Activated naive CD4-positive, alpha-beta T cell treated with anti-CD3 and anti-CD28 coated beads, Interleukin-2, amount 50 U/mL, for 16 hours (primary cell): ENCODE measurements at regions not wholly inside any gene's neighbourhood (a gene's known extent, or its start where the extent isn't known, plus 50 kb on each side); places are given as distances from the start of the nearest gene placed in this dataset.
"Not testable (repeated sequence)": the region's sequence is repeated elsewhere in the genome, so short reads cannot be mapped to it uniquely, and the experiment has no call there.

Experiments
- DNase-seq: peaks from one replicate; pipeline ENCODE4 v3.0.0-alpha.2; 2020

- DNase-seq: no peak
Measured at GRCh38 chrX:9271789-9272525, 192.9 kb upstream of the TBL1X start.

- DNase-seq: no peak
Measured at GRCh38 chrX:9273744-9274143, 191.1 kb upstream of the TBL1X start.

DNA sequence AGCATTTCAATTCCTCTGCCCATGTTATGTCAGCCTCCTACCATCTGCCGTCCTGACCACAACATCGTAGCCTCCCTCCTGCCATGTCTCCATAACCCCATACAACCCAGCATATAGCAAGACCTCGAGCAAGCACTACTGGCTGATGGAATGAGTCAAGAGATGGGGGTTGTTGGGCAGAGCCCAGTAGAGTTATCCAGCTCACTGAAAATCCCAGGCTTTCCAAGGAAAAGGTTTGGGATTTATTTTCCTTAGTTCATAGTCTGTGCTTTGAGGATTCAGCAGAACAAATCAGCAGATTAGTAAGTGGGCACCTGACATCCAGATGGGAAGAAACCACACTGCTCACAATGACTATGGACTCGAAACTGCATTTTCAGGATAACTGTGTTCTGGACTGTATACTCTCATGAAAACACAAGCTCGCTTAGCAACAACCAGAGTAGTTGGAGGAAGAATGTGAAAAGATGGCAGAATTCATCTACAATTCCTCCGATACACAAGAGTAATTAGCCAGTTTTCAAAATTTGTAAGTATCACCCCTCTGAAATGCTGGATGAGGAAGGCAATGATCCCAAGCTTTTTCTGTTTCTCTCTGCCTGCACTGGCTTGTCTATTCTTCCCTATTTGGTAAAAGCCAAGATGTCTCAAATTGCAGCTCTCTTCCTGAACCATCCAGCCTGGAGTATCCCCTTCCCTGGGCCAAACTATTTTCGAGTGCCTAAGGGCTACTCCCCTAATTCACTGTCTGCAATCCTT is 186.2 kb upstream of the TBL1X start:
- DNase-seq: no peak

DNA sequence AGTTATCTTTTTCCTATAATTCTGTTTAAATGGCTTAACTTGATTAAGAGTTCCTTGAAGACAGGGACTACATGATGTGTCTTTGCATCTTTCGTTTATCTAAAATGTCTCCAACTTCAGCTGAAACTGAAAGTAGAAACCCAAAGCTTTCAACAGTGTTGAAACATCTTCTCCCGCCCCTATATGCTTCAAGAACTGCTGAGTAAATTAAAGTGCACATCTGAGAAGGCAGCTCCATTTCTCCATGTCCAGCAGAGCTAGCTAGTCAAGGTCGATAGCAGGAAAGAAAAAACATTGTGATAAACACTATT is 185.7 kb upstream of the TBL1X start:
- no peak for DNase-seq

DNA sequence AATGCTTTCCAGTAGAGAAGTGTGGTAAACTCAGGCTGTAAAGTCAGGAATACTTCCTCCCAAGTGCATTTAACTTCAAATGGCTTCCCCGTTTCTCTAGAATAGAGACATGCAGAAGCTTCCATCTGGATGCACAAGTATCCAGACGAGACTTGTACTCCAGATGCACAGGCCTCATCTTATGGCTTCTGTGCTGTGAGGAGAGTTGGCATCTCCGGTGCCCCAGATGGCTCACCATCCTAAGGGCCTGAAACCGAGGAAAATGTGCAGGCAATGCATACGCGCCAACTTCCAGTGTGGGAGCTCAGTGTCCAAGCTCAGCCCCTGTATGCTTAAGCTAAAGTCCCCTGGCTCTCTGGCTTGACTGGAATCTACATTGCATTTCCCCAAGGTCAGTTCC is 184.0 kb upstream of the TBL1X start:
- no peak for DNase-seq

DNA sequence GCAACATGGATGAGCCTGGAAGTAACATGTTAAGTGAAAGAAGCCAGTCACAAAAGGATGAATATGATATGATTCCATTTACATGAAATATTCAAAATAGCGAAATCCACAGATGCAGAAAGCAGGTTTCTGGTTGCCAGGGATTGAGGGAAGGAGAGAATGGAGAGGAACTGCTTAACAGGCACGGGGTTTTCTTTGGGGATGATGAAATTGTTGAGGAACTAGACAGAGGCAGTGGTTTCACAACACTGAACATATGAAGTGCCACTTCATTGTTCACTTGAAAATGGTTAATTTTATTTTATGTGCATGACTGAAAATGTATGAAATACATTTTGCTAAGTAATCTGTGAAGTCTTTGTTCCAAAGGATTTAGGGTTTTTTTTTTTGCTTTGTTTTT is 182.5 kb upstream of the TBL1X start:
- no peak for DNase-seq

- peak; percentile 73 for DNase-seq
Measured at GRCh38 chrX:9285342-9285771, 179.5 kb upstream of the TBL1X start.

GRCh38 chrX:9286234-9286633 is 178.6 kb upstream of the TBL1X start:
- DNase-seq: no peak

DNA sequence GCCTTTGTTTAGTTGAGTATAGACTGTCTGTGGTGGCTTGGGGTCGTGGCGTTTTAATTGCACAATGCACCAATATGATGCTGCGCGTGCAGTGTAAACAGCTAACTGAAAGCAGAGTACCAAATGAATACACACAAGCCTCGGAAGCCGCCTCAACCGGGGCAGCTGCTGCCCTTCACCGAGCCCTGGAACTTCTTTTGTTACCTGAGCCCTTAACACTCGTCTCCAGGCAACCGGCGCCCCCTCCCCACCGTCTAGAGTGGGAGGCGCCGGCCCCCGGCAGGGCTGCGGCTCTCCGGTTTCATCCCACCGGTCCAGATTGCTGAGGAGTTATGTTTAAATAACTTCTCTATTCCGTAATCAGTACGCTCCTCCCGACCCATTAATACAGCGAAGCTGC is 173.2 kb upstream of the TBL1X start:
- no peak for DNase-seq

GRCh38 chrX:9293051-9293496 is 171.8 kb upstream of the TBL1X start:
- no peak for DNase-seq

DNA sequence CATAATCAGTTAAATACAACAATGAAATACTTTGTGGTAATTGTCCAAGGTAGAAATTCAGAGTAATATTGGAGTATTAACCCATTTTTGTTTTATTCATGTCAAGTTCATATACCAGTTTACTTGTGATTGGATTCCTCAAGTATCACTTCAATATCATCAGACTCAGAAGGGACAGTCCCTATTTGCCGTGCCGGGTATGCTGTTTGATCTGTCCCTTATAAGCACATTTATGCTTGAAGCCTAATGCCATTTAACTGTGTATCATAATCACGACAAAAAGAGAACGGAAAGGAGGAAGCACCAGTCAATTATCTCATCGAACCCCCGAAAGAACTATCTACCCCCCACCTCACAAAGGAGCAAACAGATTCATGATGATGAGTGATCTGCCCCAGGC is 171.0 kb upstream of the TBL1X start:
- no peak for DNase-seq

DNA sequence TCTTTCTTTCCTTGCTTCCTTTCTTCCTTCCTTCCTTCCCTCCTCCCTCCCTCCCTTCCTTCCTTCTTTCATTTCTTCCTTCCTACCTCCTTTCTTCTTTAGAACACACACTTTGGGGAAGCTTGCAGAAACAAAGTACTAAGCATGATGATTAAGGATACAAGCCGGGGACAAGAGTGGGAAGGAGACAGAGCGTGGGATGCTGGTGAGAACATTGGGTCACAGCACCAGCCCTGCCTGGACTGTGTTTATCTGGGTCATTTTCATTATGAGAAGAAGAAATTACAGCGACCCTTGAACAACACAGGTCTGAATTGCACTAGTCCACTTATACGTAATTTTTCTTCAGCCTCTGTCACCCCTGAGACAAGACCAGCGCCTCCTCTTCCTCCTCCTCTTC is 169.3 kb upstream of the TBL1X start:
- no peak for DNase-seq

GRCh38 chrX:9298221-9298620 is 166.6 kb upstream of the TBL1X start:
- no peak for DNase-seq

DNA sequence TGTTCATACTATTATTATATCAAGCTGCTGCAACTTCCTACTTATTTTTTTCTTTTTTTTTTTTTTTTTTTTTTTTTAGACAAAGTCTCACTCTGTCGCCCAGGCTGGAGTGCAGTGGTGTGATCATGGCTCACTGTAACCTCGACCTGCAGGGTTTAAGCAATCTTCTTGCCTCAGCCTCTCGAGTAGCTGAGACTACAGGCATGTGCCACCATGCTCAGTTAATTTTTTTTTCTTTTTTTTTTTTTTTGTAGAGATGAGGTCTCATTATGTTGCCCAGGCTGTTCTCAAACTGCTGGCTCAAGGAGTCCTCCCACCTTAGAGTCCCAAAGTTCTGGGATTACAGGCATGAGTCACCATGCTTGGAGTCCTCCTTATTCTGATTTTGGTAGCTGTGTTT is 165.2 kb upstream of the TBL1X start:
- not testable (repeated sequence) for DNase-seq

GRCh38 chrX:9301836-9302235 is 163.0 kb upstream of the TBL1X start:
- DNase-seq: no peak

DNA sequence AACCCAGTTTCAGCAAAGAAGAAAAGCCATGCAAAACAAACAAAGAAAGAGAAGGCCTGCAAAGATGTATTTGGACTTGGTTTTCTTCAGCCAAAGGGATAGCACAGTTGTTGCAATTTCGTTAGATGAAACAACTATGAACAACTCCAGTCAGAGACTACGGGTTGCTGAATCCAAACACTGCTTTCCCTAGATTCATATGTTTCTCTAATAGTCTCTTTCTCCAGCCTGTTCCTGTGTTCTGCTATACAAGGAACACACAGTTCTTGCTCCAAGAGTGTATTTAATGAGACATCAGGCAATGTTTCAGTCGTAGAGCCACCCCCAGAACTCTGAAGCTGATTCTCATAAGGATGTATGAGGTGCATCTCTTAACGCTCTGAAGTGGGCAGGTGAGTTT is 162.5 kb upstream of the TBL1X start:
- no peak for DNase-seq

- DNase-seq: no peak
Measured at GRCh38 chrX:9308426-9308825, 156.4 kb upstream of the TBL1X start.

DNA sequence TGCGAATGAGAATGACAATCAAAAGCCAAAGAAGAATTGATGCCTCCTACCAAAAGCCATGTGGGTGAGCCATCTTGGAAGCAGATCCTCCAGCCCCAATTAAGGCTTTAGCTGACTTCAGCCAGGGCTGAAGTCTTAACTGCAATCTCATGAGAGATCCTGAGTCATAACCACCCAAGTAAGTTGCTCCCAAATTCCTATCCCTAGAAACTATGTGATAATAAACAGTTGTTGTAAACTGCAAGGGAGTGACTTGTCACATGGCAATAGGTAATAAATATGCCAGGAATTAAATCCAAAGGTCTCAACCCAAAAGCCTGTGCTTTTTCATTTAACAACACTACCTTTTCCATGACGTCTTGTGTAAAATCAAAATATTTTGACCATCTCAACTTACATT is 154.2 kb upstream of the TBL1X start:
- DNase-seq: no peak

- DNase-seq: no peak
Measured at GRCh38 chrX:9311421-9312160, 153.3 kb upstream of the TBL1X start.

DNA sequence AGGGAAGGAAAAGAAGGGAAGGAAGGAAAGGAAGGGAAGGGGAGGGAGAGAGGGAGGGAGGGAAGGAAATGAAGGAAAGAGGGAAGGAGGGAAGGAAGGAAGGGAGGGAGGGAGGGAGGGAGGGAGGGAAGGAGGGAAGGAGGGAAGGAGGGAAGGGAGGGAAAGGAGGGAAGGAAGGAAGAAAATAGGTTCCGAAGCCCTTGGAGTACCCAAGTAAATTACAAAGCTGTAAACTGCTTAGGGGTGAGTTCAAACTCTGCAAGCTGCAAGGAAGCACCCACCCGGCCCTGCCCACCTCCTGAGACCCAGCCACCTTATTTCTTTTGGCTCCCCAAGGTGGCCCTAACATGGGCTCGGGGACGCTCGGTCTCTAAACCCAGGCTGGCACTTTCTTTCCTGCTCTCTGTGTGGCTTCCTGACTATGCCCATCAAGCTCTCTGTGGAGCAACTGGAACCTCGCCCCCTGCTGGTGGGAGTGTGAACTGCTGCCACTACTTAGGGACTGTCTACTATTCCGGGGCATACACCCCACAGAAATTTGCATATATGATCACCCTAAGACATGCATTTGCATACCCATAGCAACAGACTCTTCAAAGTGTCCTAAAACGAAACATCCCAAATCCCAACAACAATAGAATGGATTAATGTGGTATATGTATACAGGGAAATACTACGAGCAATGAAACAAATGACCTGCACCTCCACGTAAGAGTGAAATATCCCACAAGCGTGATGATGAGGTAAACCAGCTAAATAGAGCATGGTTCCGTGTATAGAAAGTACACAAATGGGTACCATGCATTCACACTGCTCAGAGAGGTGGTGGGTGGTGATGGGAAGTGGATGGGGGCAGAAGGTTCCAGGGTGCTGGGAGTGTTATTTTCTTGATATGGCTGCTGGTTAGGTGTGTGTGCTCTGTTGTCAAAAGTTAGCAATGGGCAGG is 151.7 kb upstream of the TBL1X start:
- DNase-seq: peak; percentile 74

- no peak for DNase-seq
Measured at GRCh38 chrX:9315086-9315485, 149.8 kb upstream of the TBL1X start.

DNA sequence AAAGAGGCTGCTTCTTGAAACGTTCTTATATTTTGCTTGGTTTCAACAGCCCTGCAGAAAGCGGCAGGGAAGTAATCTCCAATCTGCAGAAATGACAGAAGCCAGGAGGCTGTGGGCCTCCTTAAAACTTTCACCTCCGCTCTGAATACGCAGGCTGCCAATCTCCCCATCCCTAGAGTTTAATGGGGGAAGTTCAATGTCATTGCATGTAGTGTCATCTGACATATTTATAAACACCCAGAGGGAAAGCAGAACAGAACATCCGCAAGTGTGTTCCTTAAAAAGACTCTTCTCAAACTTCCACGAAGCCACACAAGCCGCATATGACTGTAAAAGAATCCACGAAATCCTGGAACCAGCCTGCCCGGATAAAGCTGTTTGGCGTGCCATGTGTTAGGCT is 148.8 kb upstream of the TBL1X start:
- no peak for DNase-seq

DNA sequence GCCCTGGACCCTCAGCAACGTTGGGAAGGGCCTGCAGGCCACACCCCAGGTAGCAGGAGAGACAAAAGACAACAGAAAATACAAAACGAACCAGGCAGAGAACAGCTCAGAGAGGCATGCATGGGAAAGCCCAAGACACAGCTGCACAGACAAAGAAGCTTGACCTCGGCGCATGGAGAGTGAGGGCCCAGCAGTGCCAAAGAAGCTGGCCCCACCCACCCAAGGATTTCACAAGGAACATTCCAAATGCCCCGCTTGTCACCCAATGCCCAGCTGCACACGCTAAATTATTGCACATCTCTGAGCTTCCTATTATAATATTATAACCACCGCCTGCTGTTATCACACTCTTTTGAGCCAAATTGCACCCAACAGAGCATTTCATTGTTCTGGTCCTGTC is 147.7 kb upstream of the TBL1X start:
- DNase-seq: no peak
